K562 (cell line): ENCODE measurements at regions not wholly inside any gene's neighbourhood (a gene's known extent, or its start where the extent isn't known, plus 50 kb on each side); places are given as distances from the start of the nearest gene placed in this dataset.

Experiments used
- ATAC-seq: fragments of 200-7000 bp; cut with Tn5 transposase; 3 replicates; pipeline ENCODE4 v1.9.1; 2020; ENCODE audit warnings: moderate library complexity
- BruUV-seq: library from RNA; stranded (reverse); fragments of 400-500 nt; replicated peaks from 2 replicates; lab custom pipeline; 2021; lab: Mats Ljungman, UMichigan
- CTCF ChIA-PET: fragments of 300-600 bp; formaldehyde crosslinking; extraction: SDS; loops from one replicate; lab custom pipeline; 2021; ENCODE audit warnings: low intra/inter-chr PET ratio; lab: Yijun Ruan, JAX
- POLR2A ChIA-PET: fragments of 300-600, 350-650 bp; sonication (Branson Sonifier 250); formaldehyde crosslinking; extraction: SDS; loops from one replicate; lab custom pipeline; 2021; ENCODE audit warnings: antibody characterized with exemption, inconsistent platforms; lab: Yijun Ruan, JAX
- DNase-seq, 4 experiments: peaks; one replicate each; pipeline versions ENCODE4 v3.0.0 to v3.0.0-alpha.2; 2011 to 2018; ENCODE audit warnings: low spot score in 3 of 4, mixed read lengths in 3 of 4; ENCODE audit errors: extremely low read depth in 1 of 4
- FAIRE-seq: peaks from 2 replicates; lab custom pipeline; 2011; peaks lifted over from hg19 to GRCh38; lab: Jason Lieb, UNC
- H2AFZ ChIP-seq: 2 replicates; pipeline ENCODE4 v1.6.0; 2011; ENCODE audit warnings: low read depth, low read length, control low read depth, inconsistent platforms
- H3K27ac ChIP-seq: fragments of 200-600 bp; 3 replicates; pipeline ENCODE4 v1.8.0; 2011; ENCODE audit warnings: low read depth, mild to moderate bottlenecking, control low read depth, inconsistent platforms, low read length, moderate library complexity, mixed read lengths; ENCODE audit errors: extremely low read depth
- H3K27me3 ChIP-seq, 2 experiments: fragments of 300-600 bp in 1 of 2; 2 replicates in 1 of 2; 3 replicates in 1 of 2; pipeline versions ENCODE4 v1.6.0 to v1.8.0; 2011; ENCODE audit warnings: inconsistent platforms in 2 of 2, low read length in 2 of 2, mild to moderate bottlenecking in 1 of 2, mixed read lengths in 1 of 2, moderate library complexity in 1 of 2; ENCODE audit not compliant: control insufficient read depth in 2 of 2, insufficient read depth in 2 of 2
- H3K36me3 ChIP-seq: fragments of 300-600 bp; 3 replicates; pipeline ENCODE4 v1.8.0; 2011; ENCODE audit warnings: mild to moderate bottlenecking, low read length, inconsistent platforms; ENCODE audit not compliant: control insufficient read depth, insufficient read depth
- H3K4me1 ChIP-seq, 2 experiments: fragments of 200-600 bp in 1 of 2; replicated peaks in 1 of 2; 2 replicates in 1 of 2; 3 replicates in 1 of 2; pipeline versions ENCODE4 v1.5.1 to v1.8.0; 2011; ENCODE audit warnings: inconsistent platforms in 2 of 2, low read length in 2 of 2, mild to moderate bottlenecking in 1 of 2, mixed read lengths in 1 of 2, moderate library complexity in 1 of 2; ENCODE audit not compliant: control insufficient read depth in 2 of 2, insufficient read depth in 2 of 2
- H3K4me2 ChIP-seq: 2 replicates; pipeline ENCODE4 v1.6.1; 2011; ENCODE audit warnings: low read length, control low read depth, inconsistent platforms, mixed read lengths; ENCODE audit not compliant: insufficient read depth
- H3K4me3 ChIP-seq: fragments of 200-600 bp; sonication (generic), shearing (Covaris generic); 2 replicates; pipeline ENCODE4 v1.5.1; 2016; ENCODE audit warnings: control low read depth, inconsistent platforms
- H3K79me2 ChIP-seq: fragments of 200-600 bp; 3 replicates; pipeline ENCODE4 v1.8.0; 2011; ENCODE audit warnings: low read length, inconsistent platforms; ENCODE audit not compliant: control insufficient read depth, insufficient read depth
- H3K9ac ChIP-seq, 2 experiments: 2 replicates each; pipeline versions ENCODE4 v1.6.0 to v1.6.1; 2011; ENCODE audit warnings: low read depth in 2 of 2, low read length in 2 of 2, control low read depth in 1 of 2, inconsistent platforms in 1 of 2, mild to moderate bottlenecking in 1 of 2, mixed read lengths in 1 of 2; ENCODE audit not compliant: insufficient read depth in 1 of 2
- H3K9me1 ChIP-seq: one replicate; pipeline ENCODE4 v1.6.0; 2011; ENCODE audit warnings: inconsistent platforms, mild to moderate bottlenecking, low read length, moderate library complexity; ENCODE audit not compliant: control insufficient read depth, insufficient read depth
- H3K9me3 ChIP-seq: replicated peaks from 2 replicates; pipeline ENCODE4 v1.5.1; 2011; ENCODE audit warnings: low read depth, low read length, inconsistent platforms; ENCODE audit not compliant: control insufficient read depth, insufficient read depth
- H4K20me1 ChIP-seq: replicated peaks from 2 replicates; pipeline ENCODE4 v1.6.1; 2011; ENCODE audit warnings: low read length, inconsistent platforms, mixed read lengths; ENCODE audit not compliant: control insufficient read depth, insufficient read depth
- ESRRB ChIP-seq: fragments of 250-450 bp; sonication (Bioruptor Pico); IDR thresholded peaks from 2 replicates; pipeline ENCODE4 v1.5.0; 2020; ENCODE audit warnings: mild to moderate bottlenecking, moderate library complexity, borderline replicate concordance
- FIP1L1 ChIP-seq: fragments of 200-400 bp; formaldehyde crosslinking; IDR thresholded peaks from 2 replicates; pipeline ENCODE4 v1.6.1; 2018; ENCODE audit warnings: mild to moderate bottlenecking, low read depth, low read length; ENCODE audit not compliant: poor library complexity, severe bottlenecking
- MEIS2 ChIP-seq: fragments of 450-650 bp; IDR thresholded peaks from 2 replicates; pipeline ENCODE4 v1.6.1; 2014; ENCODE audit warnings: mild to moderate bottlenecking; ENCODE audit not compliant: partially characterized antibody
- PBX2 ChIP-seq, 2 experiments: IDR thresholded peaks in 1 of 2; conservative IDR thresholded peaks in 1 of 2; 2 replicates each; pipeline ENCODE4 v1.6.1; 2016; ENCODE audit warnings: low read depth in 2 of 2, mild to moderate bottlenecking in 1 of 2, missing compliant biosample characterization in 1 of 2, missing genetic modification characterization in 1 of 2, moderate library complexity in 1 of 2
- SMAD4 ChIP-seq: fragments of 250-450 bp; sonication (Bioruptor Pico); conservative IDR thresholded peaks from 2 replicates; pipeline ENCODE4 v1.8.0; 2021; ENCODE audit warnings: inconsistent platforms, mild to moderate bottlenecking, moderate library complexity
- TAF9B ChIP-seq: fragments of 450-650 bp; IDR thresholded peaks from 2 replicates; pipeline ENCODE4 v1.6.1; 2018; ENCODE audit warnings: mild to moderate bottlenecking; ENCODE audit not compliant: partially characterized antibody
- WGBS: fragments of 100-300 bp; shearing (Covaris generic); methylation state at CpG from one replicate; pipeline ENCODE4 v1.1.6; 2016; ENCODE audit warnings: low coverage, mixed read lengths; ENCODE audit not compliant: insufficient coverage; ENCODE audit errors: missing lambda C conversion rate; 5-methylcytosine and 5-hydroxymethylcytosine counted together
- in situ Hi-C: fragments of 300-500 bp; cut with MboI; formaldehyde crosslinking; loops from 4 replicates; pipeline ENCODE4 v1.15.0; 2018; ENCODE audit warnings: inconsistent platforms, mixed read lengths
- intact Hi-C: fragments of 100-400 bp; cut with micrococcal nuclease; formaldehyde crosslinking; loops from 2 replicates; pipeline ENCODE4 v1.14.2; 2022
- TF ChIP-seq, protein P1 (sequence below): fragments of 250-450 bp; sonication (Bioruptor Pico); IDR thresholded peaks from 2 replicates; pipeline ENCODE4 v1.8.0; 2021; ENCODE audit warnings: borderline replicate concordance, mild to moderate bottlenecking, moderate library complexity; ENCODE audit not compliant: poor library complexity, severe bottlenecking
- TF ChIP-seq, protein P2 (sequence below): fragments of 250-450 bp; sonication (Bioruptor Pico); IDR thresholded peaks from 2 replicates; pipeline ENCODE4 v1.4.0; 2020; ENCODE audit warnings: mild to moderate bottlenecking, moderate library complexity

DNA sequence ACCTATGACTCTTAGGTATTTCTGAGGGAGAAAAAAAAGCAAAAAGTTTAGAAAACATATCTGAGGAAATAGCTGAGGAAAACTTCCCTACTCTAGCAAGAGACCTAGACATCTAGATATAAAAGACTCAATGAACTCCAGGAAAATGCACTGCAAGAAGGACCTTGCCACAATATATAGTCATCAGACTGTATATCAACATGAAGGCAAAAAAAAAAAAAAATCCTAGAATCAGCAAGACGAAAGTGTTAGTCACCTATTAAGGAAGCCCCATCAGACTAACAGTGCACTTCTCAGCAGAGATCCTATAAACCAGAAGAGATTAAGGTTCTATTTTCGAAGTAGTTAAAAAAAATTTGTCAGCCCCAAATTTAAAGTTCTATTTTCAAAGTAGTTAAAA lies 166.2 kb downstream of the TMEM38B start:
- no peak overlapping the region for H3K4me3 ChIP-seq
- no peak for ATAC-seq
- TF ChIP-seq, protein P1, sequence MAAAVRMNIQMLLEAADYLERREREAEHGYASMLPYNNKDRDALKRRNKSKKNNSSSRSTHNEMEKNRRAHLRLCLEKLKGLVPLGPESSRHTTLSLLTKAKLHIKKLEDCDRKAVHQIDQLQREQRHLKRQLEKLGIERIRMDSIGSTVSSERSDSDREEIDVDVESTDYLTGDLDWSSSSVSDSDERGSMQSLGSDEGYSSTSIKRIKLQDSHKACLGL, result no peak
- TF ChIP-seq PBX2 (CRISPR knock-in tag; IDR thresholded peaks at IDR 0.05; ENCODE audit: low read depth) (no peak), PBX2 (tag; conservative IDR thresholded peaks at IDR 0.05; ENCODE audit: low read depth) (peak; percentile 40; the same call in 1 of the 2 replicates), ESRRB (CRISPR knock-in tag) (no peak), MEIS2 (peak; percentile 27), TAF9B (no peak), FIP1L1 (no peak), SMAD4 (CRISPR knock-in tag) (no peak)
- TF ChIP-seq, protein P2, sequence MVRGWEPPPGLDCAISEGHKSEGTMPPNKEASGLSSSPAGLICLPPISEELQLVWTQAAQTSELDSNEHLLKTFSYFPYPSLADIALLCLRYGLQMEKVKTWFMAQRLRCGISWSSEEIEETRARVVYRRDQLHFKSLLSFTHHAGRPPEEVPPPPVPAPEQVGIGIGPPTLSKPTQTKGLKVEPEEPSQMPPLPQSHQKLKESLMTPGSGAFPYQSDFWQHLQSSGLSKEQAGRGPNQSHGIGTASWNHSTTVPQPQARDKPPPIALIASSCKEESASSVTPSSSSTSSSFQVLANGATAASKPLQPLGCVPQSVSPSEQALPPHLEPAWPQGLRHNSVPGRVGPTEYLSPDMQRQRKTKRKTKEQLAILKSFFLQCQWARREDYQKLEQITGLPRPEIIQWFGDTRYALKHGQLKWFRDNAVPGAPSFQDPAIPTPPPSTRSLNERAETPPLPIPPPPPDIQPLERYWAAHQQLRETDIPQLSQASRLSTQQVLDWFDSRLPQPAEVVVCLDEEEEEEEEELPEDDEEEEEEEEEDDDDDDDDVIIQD (CRISPR knock-in tag), result no peak
- H2AFZ ChIP-seq, result no peak overlapping the region
- no peaks in the 10 kb centered on the region for H3K9me1 ChIP-seq
- no peaks in the 10 kb centered on the region for H3K36me3 ChIP-seq
- ChIA-PET POLR2A (no interaction called here), CTCF (no interaction called here)
- H3K9me3 ChIP-seq, result no peaks in the 10 kb centered on the region
- H3K27ac ChIP-seq, result no peak overlapping the region
- H4K20me1 ChIP-seq, result no peaks in the 10 kb centered on the region
- 8% methylated on average over 2 of the region's 2 CpGs for WGBS
- intact Hi-C loops, result no loop called here
- H3K27me3 ChIP-seq, result no peaks in the 10 kb centered on the region
- no peaks in the 10 kb centered on the region for H3K79me2 ChIP-seq
- no peak overlapping the region for H3K4me2 ChIP-seq
- in situ Hi-C loops, result no loop called here
- BruUV-seq, result no TSS peak
- peak; percentile 15 for FAIRE-seq
- no peak overlapping the region for H3K9ac ChIP-seq
- peaks cover 3 to 14% of the 10 kb centered on the region in 2 experiments for H3K4me1 ChIP-seq
- no peak for DNase-seq
